HUES6 (cell line): ENCODE measurements at regions not wholly inside any gene's neighbourhood (a gene's known extent, or its start where the extent isn't known, plus 50 kb on each side); places are given as distances from the start of the nearest gene placed in this dataset.

Source experiments
- H3K27ac ChIP-seq: 2 replicates; pipeline ENCODE4 v1.7.0; 2013; ENCODE audit warnings: low read depth, mild to moderate bottlenecking, low read length, inconsistent platforms
- H3K27me3 ChIP-seq: 2 replicates; pipeline ENCODE4 v1.6.1; 2013; ENCODE audit warnings: low read length; ENCODE audit not compliant: control insufficient read depth, insufficient read depth
- H3K36me3 ChIP-seq: 2 replicates; pipeline ENCODE4 v1.6.1; 2013; ENCODE audit warnings: low read length; ENCODE audit not compliant: control insufficient read depth, insufficient read depth
- H3K4me1 ChIP-seq: 2 replicates; pipeline ENCODE4 v1.6.1; 2013; ENCODE audit warnings: low read length; ENCODE audit not compliant: control insufficient read depth, insufficient read depth
- H3K4me3 ChIP-seq: 2 replicates; pipeline ENCODE4 v1.5.1; 2013; ENCODE audit warnings: low read depth, low read length
- H3K9ac ChIP-seq: one replicate; pipeline ENCODE4 v1.6.1; 2013; ENCODE audit warnings: mild to moderate bottlenecking, low read length
- H3K9me3 ChIP-seq: 2 replicates; pipeline ENCODE4 v1.6.1; 2013; ENCODE audit warnings: low read depth, low read length; ENCODE audit not compliant: control insufficient read depth, insufficient read depth

- no peaks in the 10 kb centered on the region for H3K36me3 ChIP-seq
- no peak overlapping the region for H3K27ac ChIP-seq
- H3K9ac ChIP-seq = no peak overlapping the region
- no peaks in the 10 kb centered on the region for H3K9me3 ChIP-seq
- H3K4me3 ChIP-seq = no peak overlapping the region
- H3K27me3 ChIP-seq = no peaks in the 10 kb centered on the region
- peaks cover 5% of the 10 kb centered on the region; the same call in 1 of the 2 replicates for H3K4me1 ChIP-seq
These were observed 280.1 kb downstream of the PTPRC start for GRCh38 chr1:198918920-198919319.

- Histone ChIP-seq H3K9me3 (no peaks in the 10 kb centered on the region), H3K27ac (no peak overlapping the region), H3K27me3 (no peaks in the 10 kb centered on the region), H3K9ac (no peak overlapping the region), H3K4me1 (peaks cover 5% of the 10 kb centered on the region; the same call in 1 of the 2 replicates), H3K4me3 (no peak overlapping the region), H3K36me3 (no peaks in the 10 kb centered on the region)
These were observed 281.0 kb downstream of the PTPRC start for GRCh38 chr1:198919667-198920398.

GRCh38 chr1:198922638-198923430 lies 284.0 kb downstream of the PTPRC start:
- no peaks in the 10 kb centered on the region for H3K9me3 ChIP-seq
- no peak overlapping the region for H3K27ac ChIP-seq
- peaks cover 5% of the 10 kb centered on the region; the same call in 1 of the 2 replicates for H3K4me1 ChIP-seq
- H3K4me3 ChIP-seq = no peak overlapping the region
- no peaks in the 10 kb centered on the region for H3K27me3 ChIP-seq
- H3K36me3 ChIP-seq = no peaks in the 10 kb centered on the region
- no peak overlapping the region for H3K9ac ChIP-seq

- H3K27ac ChIP-seq = no peak overlapping the region
- H3K36me3 ChIP-seq = no peaks in the 10 kb centered on the region
- H3K9me3 ChIP-seq = no peaks in the 10 kb centered on the region
- H3K4me3 ChIP-seq = no peak overlapping the region
- no peak overlapping the region for H3K9ac ChIP-seq
- no peaks in the 10 kb centered on the region for H3K27me3 ChIP-seq
- peaks cover 5% of the 10 kb centered on the region; the same call in 1 of the 2 replicates for H3K4me1 ChIP-seq
These were observed 285.2 kb downstream of the PTPRC start for GRCh38 chr1:198923993-198924392.

- H3K9ac ChIP-seq = no peak overlapping the region
- H3K36me3 ChIP-seq = no peaks in the 10 kb centered on the region
- no peaks in the 10 kb centered on the region; the same call in none of the 2 replicates for H3K4me1 ChIP-seq
- H3K4me3 ChIP-seq = no peak overlapping the region
- H3K27me3 ChIP-seq = no peaks in the 10 kb centered on the region
- H3K27ac ChIP-seq = no peak overlapping the region
- H3K9me3 ChIP-seq = no peaks in the 10 kb centered on the region
These were observed 286.7 kb downstream of the PTPRC start for GRCh38 chr1:198925567-198925966.

GRCh38 chr1:198927129-198927528 lies 288.3 kb downstream of the PTPRC start:
- Histone ChIP-seq H3K27me3 (no peaks in the 10 kb centered on the region), H3K9me3 (no peaks in the 10 kb centered on the region), H3K36me3 (no peaks in the 10 kb centered on the region), H3K27ac (no peak overlapping the region), H3K4me1 (no peaks in the 10 kb centered on the region; the same call in none of the 2 replicates), H3K9ac (no peak overlapping the region), H3K4me3 (no peak overlapping the region)

GRCh38 chr1:198929111-198929604 lies 290.3 kb downstream of the PTPRC start:
- Histone ChIP-seq H3K27me3 (no peaks in the 10 kb centered on the region), H3K4me1 (no peaks in the 10 kb centered on the region; the same call in none of the 2 replicates), H3K36me3 (no peaks in the 10 kb centered on the region), H3K4me3 (no peak overlapping the region), H3K27ac (no peak overlapping the region), H3K9ac (no peak overlapping the region), H3K9me3 (no peaks in the 10 kb centered on the region)

- Histone ChIP-seq H3K9me3 (no peaks in the 10 kb centered on the region), H3K4me1 (peaks cover under 1% of the 10 kb centered on the region), H3K27ac (no peak overlapping the region), H3K27me3 (no peaks in the 10 kb centered on the region), H3K4me3 (no peak overlapping the region), H3K36me3 (no peaks in the 10 kb centered on the region), H3K9ac (no peak overlapping the region)
These were observed 291.2 kb downstream of the PTPRC start for GRCh38 chr1:198929961-198930599.

- H3K4me3 ChIP-seq = no peak overlapping the region
- H3K27ac ChIP-seq = no peak overlapping the region
- no peak overlapping the region for H3K9ac ChIP-seq
- H3K36me3 ChIP-seq = no peaks in the 10 kb centered on the region
- H3K4me1 ChIP-seq = peaks cover 8% of the 10 kb centered on the region
- H3K9me3 ChIP-seq = no peaks in the 10 kb centered on the region
- no peaks in the 10 kb centered on the region for H3K27me3 ChIP-seq
These were observed 293.6 kb downstream of the PTPRC start for GRCh38 chr1:198932351-198932991.

GRCh38 chr1:198933515-198934222 lies 294.8 kb downstream of the PTPRC start:
- Histone ChIP-seq H3K9me3 (no peaks in the 10 kb centered on the region), H3K9ac (no peak overlapping the region), H3K36me3 (no peaks in the 10 kb centered on the region), H3K27ac (no peak overlapping the region), H3K4me1 (peaks cover 8% of the 10 kb centered on the region), H3K27me3 (no peaks in the 10 kb centered on the region), H3K4me3 (no peak overlapping the region)
